DOHH2 (cell line): ENCODE measurements at regions not wholly inside any gene's neighbourhood (a gene's known extent, or its start where the extent isn't known, plus 50 kb on each side); places are given as distances from the start of the nearest gene placed in this dataset.

ENCODE experiments used
- H3F3A ChIP-seq: fragments of 200-600 bp; sonication (generic), shearing (Covaris generic); 2 replicates; pipeline ENCODE4 v1.6.0; 2016; ENCODE audit warnings: antibody characterized with exemption, mild to moderate bottlenecking; ENCODE audit not compliant: control insufficient read depth, insufficient read depth
- H3K27ac ChIP-seq: fragments of 200-600 bp; sonication (generic); 2 replicates; pipeline ENCODE4 v1.5.1; 2014; ENCODE audit warnings: low read depth, mild to moderate bottlenecking, low read length, moderate library complexity
- H3K27me3 ChIP-seq: fragments of 200-600 bp; sonication (generic); 2 replicates; pipeline ENCODE4 v1.6.1; 2014; ENCODE audit warnings: mild to moderate bottlenecking, low read length, mixed read lengths; ENCODE audit not compliant: control insufficient read depth
- H3K36me3 ChIP-seq: fragments of 200-600 bp; sonication (generic); 2 replicates; pipeline ENCODE4 v1.6.1; 2014; ENCODE audit warnings: mild to moderate bottlenecking, low read length, moderate library complexity, mixed read lengths; ENCODE audit not compliant: control insufficient read depth
- H3K4me1 ChIP-seq: fragments of 200-600 bp; sonication (generic); 2 replicates; pipeline ENCODE4 v1.6.1; 2014; ENCODE audit warnings: mild to moderate bottlenecking, low read length, mixed read lengths; ENCODE audit not compliant: control insufficient read depth
- H3K4me2 ChIP-seq: fragments of 200-600 bp; sonication (generic); 2 replicates; pipeline ENCODE4 v1.6.0; 2014; ENCODE audit warnings: mild to moderate bottlenecking, low read length, moderate library complexity
- H3K4me3 ChIP-seq: fragments of 200-600 bp; sonication (generic); 2 replicates; pipeline ENCODE4 v1.5.1; 2014; ENCODE audit warnings: mild to moderate bottlenecking, low read length, mixed read lengths
- H3K79me2 ChIP-seq: fragments of 200-600 bp; sonication (generic); 2 replicates; pipeline ENCODE4 v1.6.1; 2014; ENCODE audit warnings: mild to moderate bottlenecking, low read length, mixed read lengths; ENCODE audit not compliant: control insufficient read depth
- H3K9me2 ChIP-seq: fragments of 200-600 bp; sonication (generic); replicated peaks from 2 replicates; pipeline ENCODE4 v1.6.1; 2014; ENCODE audit warnings: mild to moderate bottlenecking, low read length, mixed read lengths; ENCODE audit not compliant: control insufficient read depth
- H3K9me3 ChIP-seq: fragments of 200-600 bp; sonication (generic); 2 replicates; pipeline ENCODE4 v1.6.1; 2014; ENCODE audit warnings: antibody characterized with exemption, low read length, mixed read lengths; ENCODE audit not compliant: control insufficient read depth, insufficient read depth
- H4K20me1 ChIP-seq: fragments of 200-600 bp; sonication (generic); 2 replicates; pipeline ENCODE4 v1.6.0; 2014; ENCODE audit warnings: low read depth, mild to moderate bottlenecking, antibody characterized with exemption, low read length, moderate library complexity; ENCODE audit not compliant: control insufficient read depth, insufficient read depth
- EZH2phosphoT487 ChIP-seq: fragments of 200-600 bp; sonication (generic); IDR thresholded peaks from 2 replicates; pipeline ENCODE4 v1.6.1; 2017; ENCODE audit warnings: borderline replicate concordance, mild to moderate bottlenecking, antibody characterized with exemption, low read length, moderate library complexity, mixed read lengths
- TF ChIP-seq, protein P1 (sequence below): fragments of 200-600 bp; sonication (generic); IDR thresholded peaks from one replicate; pipeline ENCODE4 v1.5.1; 2014; ENCODE audit warnings: antibody characterized with exemption, mild to moderate bottlenecking, low read depth, low read length; ENCODE audit not compliant: poor library complexity, severe bottlenecking

DNA sequence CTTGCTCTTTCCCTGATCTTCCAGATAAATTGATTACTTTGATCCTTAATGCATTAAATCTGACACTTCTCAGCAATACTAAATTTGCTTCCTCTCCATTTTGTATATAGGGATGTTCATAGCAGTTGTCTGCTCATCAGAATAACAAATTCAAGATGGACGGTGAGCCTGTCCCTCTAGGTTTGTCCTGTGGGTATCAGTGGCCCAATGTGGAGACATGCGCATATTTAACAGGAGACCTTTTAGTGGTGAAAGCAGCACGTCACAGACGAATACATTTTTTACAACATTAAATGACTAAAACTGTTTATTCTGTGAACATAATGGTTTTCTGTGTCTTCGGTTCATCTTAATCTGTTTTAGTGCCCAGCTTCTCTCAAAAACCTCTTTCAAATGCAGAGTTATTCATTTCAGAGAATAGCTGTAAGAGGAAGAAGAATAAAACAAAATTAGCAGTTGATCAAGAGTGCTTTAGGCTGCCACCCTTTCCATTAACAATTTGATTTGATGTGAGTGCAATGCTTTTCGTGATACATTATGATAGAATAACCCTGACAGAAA, 1970.4 kb upstream of the WWC1 start:
- H3K4me2 ChIP-seq, result no peak overlapping the region

DNA sequence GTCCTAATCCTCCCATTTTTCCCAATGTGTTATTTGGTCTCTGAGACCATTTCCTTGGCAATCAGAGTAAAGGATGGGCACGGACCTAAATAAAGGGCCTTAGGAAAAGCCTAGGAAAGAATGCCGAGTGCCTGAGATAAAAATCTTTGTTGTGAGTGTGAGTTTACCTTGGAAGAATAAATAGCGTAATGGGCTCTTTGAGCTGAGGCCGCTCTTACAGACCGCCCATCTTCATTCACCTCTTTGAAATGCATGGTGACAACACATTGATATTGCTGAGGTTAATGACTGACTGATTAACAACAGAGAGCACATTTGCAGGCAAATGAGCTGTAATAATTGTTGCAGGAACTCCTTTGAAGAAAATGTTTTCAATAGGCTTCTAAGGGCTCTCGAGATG, 1967.1 kb upstream of the WWC1 start:
- no peak overlapping the region for H3K4me2 ChIP-seq
- TF ChIP-seq EZH2phosphoT487, result no peak
- TF ChIP-seq, protein P1, sequence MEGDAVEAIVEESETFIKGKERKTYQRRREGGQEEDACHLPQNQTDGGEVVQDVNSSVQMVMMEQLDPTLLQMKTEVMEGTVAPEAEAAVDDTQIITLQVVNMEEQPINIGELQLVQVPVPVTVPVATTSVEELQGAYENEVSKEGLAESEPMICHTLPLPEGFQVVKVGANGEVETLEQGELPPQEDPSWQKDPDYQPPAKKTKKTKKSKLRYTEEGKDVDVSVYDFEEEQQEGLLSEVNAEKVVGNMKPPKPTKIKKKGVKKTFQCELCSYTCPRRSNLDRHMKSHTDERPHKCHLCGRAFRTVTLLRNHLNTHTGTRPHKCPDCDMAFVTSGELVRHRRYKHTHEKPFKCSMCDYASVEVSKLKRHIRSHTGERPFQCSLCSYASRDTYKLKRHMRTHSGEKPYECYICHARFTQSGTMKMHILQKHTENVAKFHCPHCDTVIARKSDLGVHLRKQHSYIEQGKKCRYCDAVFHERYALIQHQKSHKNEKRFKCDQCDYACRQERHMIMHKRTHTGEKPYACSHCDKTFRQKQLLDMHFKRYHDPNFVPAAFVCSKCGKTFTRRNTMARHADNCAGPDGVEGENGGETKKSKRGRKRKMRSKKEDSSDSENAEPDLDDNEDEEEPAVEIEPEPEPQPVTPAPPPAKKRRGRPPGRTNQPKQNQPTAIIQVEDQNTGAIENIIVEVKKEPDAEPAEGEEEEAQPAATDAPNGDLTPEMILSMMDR, result no peak
- H3K27ac ChIP-seq, result no peak overlapping the region
- H3F3A ChIP-seq, result no peaks in the 10 kb centered on the region
- no peaks in the 10 kb centered on the region for H3K27me3 ChIP-seq
- no peaks in the 10 kb centered on the region for H3K9me2 ChIP-seq
- no peak overlapping the region for H3K4me3 ChIP-seq
- no peaks in the 10 kb centered on the region for H3K9me3 ChIP-seq
- H4K20me1 ChIP-seq, result no peaks in the 10 kb centered on the region
- no peaks in the 10 kb centered on the region for H3K36me3 ChIP-seq
- no peaks in the 10 kb centered on the region for H3K79me2 ChIP-seq
- H3K4me1 ChIP-seq, result no peaks in the 10 kb centered on the region

More for the DNA sequence above, 1970.4 kb upstream of the WWC1 start:
- no peaks in the 10 kb centered on the region for H3K36me3 ChIP-seq
- H3K9me3 ChIP-seq, result no peaks in the 10 kb centered on the region
- H3K27me3 ChIP-seq, result no peaks in the 10 kb centered on the region
- H3K4me3 ChIP-seq, result no peak overlapping the region
- H3K9me2 ChIP-seq, result no peaks in the 10 kb centered on the region
- no peak overlapping the region for H3K27ac ChIP-seq
- no peaks in the 10 kb centered on the region for H4K20me1 ChIP-seq
- no peaks in the 10 kb centered on the region for H3F3A ChIP-seq
- H3K79me2 ChIP-seq, result no peaks in the 10 kb centered on the region
- TF ChIP-seq, protein P1, result no peak
- TF ChIP-seq EZH2phosphoT487, result no peak
- no peaks in the 10 kb centered on the region for H3K4me1 ChIP-seq

DNA sequence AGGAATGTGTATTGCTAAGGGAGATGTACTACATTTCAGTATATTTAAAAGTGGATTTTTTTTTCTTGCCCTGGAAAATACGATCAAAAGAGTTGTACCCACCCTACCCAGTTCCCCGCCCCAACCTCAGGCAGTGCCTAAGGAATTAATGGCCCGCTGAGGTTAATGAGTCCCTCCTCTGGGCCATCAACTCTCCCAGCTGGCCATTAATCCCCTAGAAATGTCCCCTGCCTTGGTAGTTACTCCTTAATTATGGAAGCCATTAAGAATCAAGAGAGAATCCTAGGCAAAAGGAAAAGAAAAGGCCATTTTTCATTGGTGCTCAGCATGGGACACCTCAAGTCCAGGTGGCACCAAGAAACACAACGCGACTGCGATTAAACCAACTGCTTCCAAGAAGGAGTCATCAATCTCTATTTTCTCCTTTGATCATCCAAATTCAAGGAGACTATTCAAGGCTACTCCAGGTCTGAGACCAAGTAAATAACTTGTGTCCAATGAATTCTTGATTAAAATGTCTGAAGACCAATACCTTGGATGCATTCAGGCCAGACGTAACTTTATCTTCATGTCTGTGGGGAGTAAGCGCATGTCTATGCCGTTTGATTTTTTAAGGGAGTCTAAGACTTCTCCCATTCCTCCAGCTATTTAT, 1962.2 kb upstream of the WWC1 start:
- no peaks in the 10 kb centered on the region for H3K79me2 ChIP-seq
- no peaks in the 10 kb centered on the region for H3K27me3 ChIP-seq
- H3K9me2 ChIP-seq, result no peaks in the 10 kb centered on the region
- H3K4me2 ChIP-seq, result no peak overlapping the region
- no peak overlapping the region for H3K4me3 ChIP-seq
- no peaks in the 10 kb centered on the region for H3F3A ChIP-seq
- H3K4me1 ChIP-seq, result no peaks in the 10 kb centered on the region
- no peaks in the 10 kb centered on the region for H3K9me3 ChIP-seq
- no peaks in the 10 kb centered on the region for H4K20me1 ChIP-seq
- TF ChIP-seq, protein P1, result no peak
- no peak for TF ChIP-seq EZH2phosphoT487
- no peaks in the 10 kb centered on the region for H3K36me3 ChIP-seq
- no peak overlapping the region for H3K27ac ChIP-seq
